ENCODE measurements at regions not wholly inside any gene's neighbourhood (a gene's known extent, or its start where the extent isn't known, plus 50 kb on each side); places are given as distances from the start of the nearest gene placed in this dataset.

DNA sequence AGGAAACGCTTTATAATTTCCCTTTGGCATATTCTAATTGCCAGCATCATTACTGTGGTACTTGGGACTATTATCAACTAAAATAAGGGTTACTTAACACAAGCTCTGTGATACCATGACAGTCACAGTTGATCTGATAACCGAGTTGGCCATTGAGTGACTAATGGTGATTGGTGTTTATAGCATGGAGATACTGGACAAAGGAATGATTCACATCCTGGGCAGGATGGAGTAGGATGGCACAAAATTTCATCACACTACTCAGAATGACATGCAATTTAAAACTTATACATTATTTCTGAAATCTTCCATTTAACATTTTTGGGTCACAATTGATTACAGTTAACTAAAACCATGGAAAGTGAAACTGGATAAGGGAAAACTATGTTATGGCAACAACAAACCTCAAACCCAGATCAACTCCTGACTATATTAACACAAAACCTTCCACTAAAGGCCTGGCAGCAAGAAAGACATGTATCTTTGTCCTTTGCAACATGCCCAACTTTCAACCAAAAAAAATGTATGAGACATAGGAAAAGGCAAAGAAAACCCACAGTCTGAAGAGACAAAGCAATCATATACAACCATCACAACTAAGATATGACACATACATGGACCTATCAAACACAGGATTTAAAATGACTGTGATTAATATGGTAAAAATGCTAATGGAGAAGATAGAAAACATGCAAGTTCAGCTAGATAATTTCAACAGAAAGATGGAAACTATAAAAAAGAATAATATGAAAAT is 208.5 kb upstream of the NRP1 start:
- WGBS, 2 donors = 77 to 81% methylated on average over 2 of the region's 2 CpGs
- H3K4me3 ChIP-seq = no peak overlapping the region
- H3K27ac ChIP-seq = no peak overlapping the region
- H3K4me1 ChIP-seq = no peaks in the 10 kb centered on the region
- H3K27me3 ChIP-seq = no peaks in the 10 kb centered on the region
- TF ChIP-seq POLR2AphosphoS5 (IDR thresholded peaks at IDR 0.05) (no peak), POLR2A (IDR thresholded peaks at IDR 0.05) (no peak)
- H3K9me3 ChIP-seq = peaks cover 0 to 2% (median 0%) of the 10 kb centered on the region in 4 donors
- intact Hi-C loops (cut with DNase I) = no loop called here
- DNase-seq = no peak
- no peaks in the 10 kb centered on the region for H3K36me3 ChIP-seq

DNA sequence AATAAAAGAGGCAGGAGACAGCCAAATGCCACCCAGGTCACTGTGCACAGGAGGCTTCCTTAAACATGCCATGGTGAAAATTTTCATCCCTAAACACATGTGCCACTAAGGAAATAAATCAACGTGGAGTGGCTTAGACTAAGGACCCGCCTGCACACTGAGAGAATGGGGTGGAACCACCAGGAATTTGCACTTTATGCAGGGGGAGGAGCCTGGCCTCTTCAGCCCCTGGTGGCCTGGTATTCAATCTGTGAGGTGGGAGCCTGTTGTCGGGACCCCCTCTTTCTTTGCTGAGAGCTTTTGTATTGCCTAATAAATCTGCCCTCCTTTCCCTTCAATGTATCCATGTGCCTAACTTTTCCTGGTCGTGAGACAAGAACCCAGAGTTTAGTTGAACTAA is 204.6 kb upstream of the NRP1 start:
- H3K27ac ChIP-seq = no peak overlapping the region
- TF ChIP-seq, protein P1, sequence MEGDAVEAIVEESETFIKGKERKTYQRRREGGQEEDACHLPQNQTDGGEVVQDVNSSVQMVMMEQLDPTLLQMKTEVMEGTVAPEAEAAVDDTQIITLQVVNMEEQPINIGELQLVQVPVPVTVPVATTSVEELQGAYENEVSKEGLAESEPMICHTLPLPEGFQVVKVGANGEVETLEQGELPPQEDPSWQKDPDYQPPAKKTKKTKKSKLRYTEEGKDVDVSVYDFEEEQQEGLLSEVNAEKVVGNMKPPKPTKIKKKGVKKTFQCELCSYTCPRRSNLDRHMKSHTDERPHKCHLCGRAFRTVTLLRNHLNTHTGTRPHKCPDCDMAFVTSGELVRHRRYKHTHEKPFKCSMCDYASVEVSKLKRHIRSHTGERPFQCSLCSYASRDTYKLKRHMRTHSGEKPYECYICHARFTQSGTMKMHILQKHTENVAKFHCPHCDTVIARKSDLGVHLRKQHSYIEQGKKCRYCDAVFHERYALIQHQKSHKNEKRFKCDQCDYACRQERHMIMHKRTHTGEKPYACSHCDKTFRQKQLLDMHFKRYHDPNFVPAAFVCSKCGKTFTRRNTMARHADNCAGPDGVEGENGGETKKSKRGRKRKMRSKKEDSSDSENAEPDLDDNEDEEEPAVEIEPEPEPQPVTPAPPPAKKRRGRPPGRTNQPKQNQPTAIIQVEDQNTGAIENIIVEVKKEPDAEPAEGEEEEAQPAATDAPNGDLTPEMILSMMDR (IDR thresholded peaks at IDR 0.05) = no peak
- TF ChIP-seq POLR2A (IDR thresholded peaks at IDR 0.05) (no peak), EP300 (IDR thresholded peaks at IDR 0.05) (no peak), POLR2AphosphoS5 (IDR thresholded peaks at IDR 0.05) (no peak)
- no peaks in the 10 kb centered on the region for H3K4me1 ChIP-seq
- H3K27me3 ChIP-seq = no peaks in the 10 kb centered on the region
- no peak overlapping the region for H3K4me3 ChIP-seq
- H3K9me3 ChIP-seq = peaks cover 0 to 2% (median 0%) of the 10 kb centered on the region in 4 donors
- intact Hi-C loops (cut with DNase I) = no loop called here
- DNase-seq = no peak
- H3K36me3 ChIP-seq = no peaks in the 10 kb centered on the region
- WGBS, 2 donors = 53 to 65% methylated on average over 4 of the region's 4 CpGs

DNA sequence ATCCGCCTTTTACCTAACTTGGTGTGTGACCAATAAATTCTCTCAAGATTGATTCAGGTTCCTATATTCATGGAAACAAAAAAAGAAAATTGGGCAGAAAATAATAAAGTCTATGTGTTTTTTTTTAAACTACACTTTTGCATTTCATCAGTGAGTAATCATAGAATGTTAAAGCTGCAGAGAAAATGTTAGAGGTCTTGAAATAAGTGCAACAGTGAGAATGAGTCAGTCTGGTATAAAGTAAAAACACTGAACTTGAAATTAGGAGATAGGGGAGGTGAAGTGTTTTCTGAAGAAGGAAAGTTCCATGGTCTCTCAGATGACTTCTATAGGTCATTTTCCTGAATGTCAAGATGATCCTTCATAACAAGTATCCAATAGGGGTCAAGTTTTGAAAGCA is 202.6 kb upstream of the NRP1 start:
- Histone ChIP-seq H3K36me3 (no peaks in the 10 kb centered on the region), H3K27me3 (no peaks in the 10 kb centered on the region), H3K4me3 (no peak overlapping the region), H3K9me3 (no peaks in the 10 kb centered on the region), H3K27ac (no peak overlapping the region), H3K4me1 (no peaks in the 10 kb centered on the region)
- intact Hi-C loops (cut with DNase I) = no loop called here
- DNase-seq = no peak
- TF ChIP-seq POLR2A (IDR thresholded peaks at IDR 0.05) (no peak), POLR2AphosphoS5 (IDR thresholded peaks at IDR 0.05) (no peak)
- TF ChIP-seq, protein P1 (IDR thresholded peaks at IDR 0.05) = no peak
- 94 to 99% methylated on average over 1 of the region's 1 CpG for WGBS, 2 donors

DNA sequence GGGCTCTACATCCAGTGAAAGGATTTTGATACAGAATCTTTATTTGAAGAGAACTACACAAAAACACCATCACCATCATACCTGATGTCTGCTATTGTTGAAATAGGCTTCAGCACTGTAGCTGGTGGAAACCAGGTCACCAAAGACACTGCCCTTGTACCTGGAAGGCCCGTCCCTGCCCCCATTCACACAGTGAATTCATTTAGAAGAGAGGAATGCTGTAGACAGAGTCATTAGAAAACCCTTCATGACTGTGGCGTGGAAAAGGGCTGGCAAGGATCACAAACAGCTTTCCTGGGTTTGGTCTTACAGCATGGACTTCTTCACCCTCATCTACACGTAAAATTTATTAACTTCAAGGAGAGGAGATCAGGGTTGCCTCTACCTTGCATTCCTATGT is 202.0 kb upstream of the NRP1 start:
- Histone ChIP-seq H3K36me3 (no peaks in the 10 kb centered on the region), H3K4me1 (no peaks in the 10 kb centered on the region), H3K9me3 (no peaks in the 10 kb centered on the region), H3K4me3 (no peak overlapping the region), H3K27me3 (no peaks in the 10 kb centered on the region), H3K27ac (no peak overlapping the region)
- DNase-seq = no peak
- WGBS, 2 donors = 79 to 81% methylated on average over 3 of the region's 3 CpGs
- intact Hi-C loops (cut with DNase I) = no loop called here
- TF ChIP-seq EP300 (IDR thresholded peaks at IDR 0.05) (no peak), POLR2AphosphoS5 (IDR thresholded peaks at IDR 0.05) (no peak), POLR2A (IDR thresholded peaks at IDR 0.05) (no peak)
- TF ChIP-seq, protein P1 (IDR thresholded peaks at IDR 0.05) = no peak

DNA sequence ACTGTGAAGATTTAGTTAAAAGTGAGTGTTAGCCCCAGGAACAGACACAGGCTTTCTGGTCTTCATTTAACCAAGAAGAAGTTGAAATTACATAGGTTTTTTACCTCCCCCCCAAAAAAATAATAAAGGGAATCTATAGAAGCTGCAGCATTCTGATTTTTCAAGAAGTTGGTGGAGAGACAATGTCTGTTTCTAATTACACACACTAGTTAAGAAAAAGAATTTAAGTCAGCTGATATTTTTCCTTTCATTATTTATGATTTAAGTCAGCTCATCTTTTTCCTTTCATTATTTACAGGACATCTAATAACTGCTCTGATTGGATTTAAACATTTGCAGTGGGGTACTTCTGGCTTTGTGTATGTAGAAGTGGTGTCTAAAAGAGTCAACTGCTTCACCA is 201.4 kb upstream of the NRP1 start:
- no peak for DNase-seq

More for the DNA sequence above, 201.4 kb upstream of the NRP1 start:
- H3K36me3 ChIP-seq = no peaks in the 10 kb centered on the region
- H3K27ac ChIP-seq = no peak overlapping the region
- H3K4me3 ChIP-seq = no peak overlapping the region
- TF ChIP-seq, protein P1 (IDR thresholded peaks at IDR 0.05) = no peak
- TF ChIP-seq EP300 (IDR thresholded peaks at IDR 0.05) (no peak), POLR2AphosphoS5 (IDR thresholded peaks at IDR 0.05) (no peak), POLR2A (IDR thresholded peaks at IDR 0.05) (no peak)
- H3K27me3 ChIP-seq = no peaks in the 10 kb centered on the region
- H3K4me1 ChIP-seq = no peaks in the 10 kb centered on the region
- no peaks in the 10 kb centered on the region for H3K9me3 ChIP-seq
- intact Hi-C loops (cut with DNase I) = no loop called here

All from sigmoid colon (tissue), 6 donors.